ENCODE measurements at regions not wholly inside any gene's neighbourhood (a gene's known extent, or its start where the extent isn't known, plus 50 kb on each side); places are given as distances from the start of the nearest gene placed in this dataset.
"Not testable (repeated sequence)": the region's sequence is repeated elsewhere in the genome, so short reads cannot be mapped to it uniquely, and the experiment has no call there.

GRCh38 chr11:92168936-92169335 is 55.7 kb upstream of the FAT3 start:
- DNase-seq = no peak
- in situ Hi-C loops (cut with MboI; ENCODE audit: low pct_unique_long_range_greater_than_20kb, low sequenced_read_pairs) = no loop called here

DNA sequence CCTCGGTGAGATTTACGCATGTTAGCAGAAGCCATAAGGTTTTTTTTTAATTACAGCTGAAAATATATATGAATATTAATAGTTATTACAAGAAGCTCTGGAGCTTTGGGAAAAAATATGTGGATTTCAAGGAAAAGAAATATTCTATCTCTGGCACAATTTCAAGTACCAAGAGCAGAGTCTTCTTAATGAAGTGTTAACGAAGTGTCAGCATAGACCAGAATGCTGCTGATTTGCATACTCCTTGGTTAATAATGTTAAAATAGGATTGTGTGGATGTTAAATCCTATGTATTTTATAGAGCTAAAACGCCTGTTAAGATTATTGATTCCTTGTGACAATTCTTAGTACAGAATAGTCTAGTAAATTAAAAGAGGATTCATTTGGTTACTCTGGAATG is 57.0 kb upstream of the FAT3 start:
- in situ Hi-C loops (cut with MboI; ENCODE audit: low pct_unique_long_range_greater_than_20kb, low sequenced_read_pairs) = no loop called here
- no peak for DNase-seq

DNA sequence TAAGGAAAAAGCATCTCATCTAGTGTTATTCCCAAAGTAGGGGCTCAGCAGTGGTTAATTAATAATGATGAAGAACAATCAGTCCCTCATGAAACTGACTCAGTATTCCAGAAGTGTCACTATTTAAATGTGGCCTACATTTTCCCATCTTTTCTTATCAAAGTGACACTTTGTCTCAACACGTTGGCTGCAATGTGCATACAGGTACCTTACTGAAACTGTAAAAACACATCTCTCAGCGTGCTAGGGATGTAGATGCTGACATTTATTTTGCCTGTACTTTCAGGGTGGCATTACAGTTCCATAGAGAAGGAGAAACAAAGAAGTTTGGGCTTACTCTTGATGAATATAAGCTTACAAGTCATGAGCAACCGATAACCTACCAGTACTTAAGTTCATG is 58.3 kb upstream of the FAT3 start:
- in situ Hi-C loops (cut with MboI; ENCODE audit: low pct_unique_long_range_greater_than_20kb, low sequenced_read_pairs) = no loop called here
- DNase-seq = no peak

- in situ Hi-C loops (cut with MboI; ENCODE audit: low pct_unique_long_range_greater_than_20kb, low sequenced_read_pairs) = no loop called here
- no peak for DNase-seq
Measured at GRCh38 chr11:92163879-92164278, 60.7 kb upstream of the FAT3 start.

DNA sequence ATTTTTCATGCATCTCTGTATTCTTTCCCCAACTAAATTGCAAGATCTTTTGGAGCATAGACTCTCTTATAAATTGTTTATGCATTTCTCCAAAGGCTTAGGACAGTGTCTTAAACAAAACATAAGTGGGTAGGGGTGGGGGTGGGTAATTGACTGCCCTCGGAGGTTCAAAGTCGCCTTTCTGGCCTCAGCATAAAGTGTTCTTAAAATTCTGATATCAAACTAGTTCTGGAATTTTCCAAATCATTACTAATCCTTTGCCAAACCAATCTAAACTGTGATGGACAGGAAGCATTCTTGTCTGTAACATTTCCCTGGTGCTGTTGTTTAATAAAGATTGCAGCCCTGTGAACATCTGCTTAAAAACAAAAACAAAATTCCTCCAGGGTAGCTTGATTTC is 61.8 kb upstream of the FAT3 start:
- in situ Hi-C loops (cut with MboI; ENCODE audit: low pct_unique_long_range_greater_than_20kb, low sequenced_read_pairs) = no loop called here
- no peak for DNase-seq

DNA sequence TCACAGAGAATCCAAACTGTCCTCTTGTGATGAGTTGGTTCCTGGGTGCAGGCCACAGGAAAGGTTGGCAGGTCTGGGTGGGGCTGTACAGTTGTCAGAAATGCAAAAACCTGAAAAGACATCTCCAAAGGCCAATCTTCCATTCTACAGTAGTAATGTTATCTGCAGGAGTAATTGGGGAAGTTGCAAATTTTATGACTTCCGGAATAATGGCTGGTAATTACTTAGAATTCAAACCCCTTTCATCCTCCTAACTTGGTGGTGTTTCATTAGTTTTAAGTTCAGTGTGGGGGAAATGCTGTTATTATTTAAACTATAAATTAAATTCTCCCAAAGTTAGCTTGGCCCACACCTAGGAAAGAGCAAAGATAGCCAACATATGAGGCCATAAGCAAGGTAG is 64.7 kb upstream of the FAT3 start:
- in situ Hi-C loops (cut with MboI; ENCODE audit: low pct_unique_long_range_greater_than_20kb, low sequenced_read_pairs) = no loop called here
- peak; percentile 60 for DNase-seq

GRCh38 chr11:92157390-92157789 is 67.2 kb upstream of the FAT3 start:
- DNase-seq; in situ Hi-C loops (cut with MboI; ENCODE audit: low pct_unique_long_range_greater_than_20kb, low sequenced_read_pairs): not testable (repeated sequence)

- in situ Hi-C loops (cut with MboI; ENCODE audit: low pct_unique_long_range_greater_than_20kb, low sequenced_read_pairs) = no loop called here
Measured at GRCh38 chr11:92154611-92155010, 70.0 kb upstream of the FAT3 start.

DNA sequence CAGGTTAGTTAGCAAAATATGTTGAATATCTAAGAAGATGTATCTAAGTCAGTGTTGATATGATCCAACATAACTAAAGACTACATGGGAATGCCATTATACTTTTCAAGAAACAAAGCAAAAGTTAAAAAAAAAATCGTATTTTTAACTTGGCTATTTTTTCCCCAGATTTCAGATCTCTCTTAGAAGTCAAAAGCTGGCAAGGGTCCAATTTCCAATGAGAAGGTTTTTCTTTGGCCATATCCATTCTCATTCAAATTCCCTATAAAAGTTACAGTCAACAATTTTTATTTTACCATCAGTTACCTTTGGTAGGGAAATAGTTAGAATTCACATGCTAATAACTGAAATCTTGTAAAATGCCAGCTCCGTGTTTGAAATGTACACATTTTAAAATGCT is 70.5 kb upstream of the FAT3 start:
- in situ Hi-C loops (cut with MboI; ENCODE audit: low pct_unique_long_range_greater_than_20kb, low sequenced_read_pairs) = no loop called here
- no peak for DNase-seq

More at GRCh38 chr11:92154611-92155010, 70.0 kb upstream of the FAT3 start:
- DNase-seq = no peak

DNA sequence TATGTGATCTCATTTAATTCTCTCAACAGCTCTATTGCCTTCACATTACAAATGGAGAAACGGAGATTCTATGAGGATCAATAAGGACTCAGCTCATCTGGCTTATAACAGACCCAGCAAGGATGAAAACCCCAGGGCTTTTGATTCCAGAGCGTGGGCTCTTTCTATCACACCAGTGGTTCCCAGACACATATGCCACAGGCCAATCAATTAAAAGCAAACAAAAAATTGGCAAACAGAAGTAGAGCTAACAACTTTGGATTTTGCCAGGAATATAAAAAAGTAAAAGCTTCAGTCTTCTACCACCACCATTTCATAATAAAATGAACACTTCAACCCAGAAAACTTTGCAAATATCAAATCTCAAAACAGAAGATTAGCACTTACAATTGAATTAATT is 71.1 kb upstream of the FAT3 start:
- DNase-seq = no peak
- in situ Hi-C loops (cut with MboI; ENCODE audit: low pct_unique_long_range_greater_than_20kb, low sequenced_read_pairs) = no loop called here

- DNase-seq = no peak
- in situ Hi-C loops (cut with MboI; ENCODE audit: low pct_unique_long_range_greater_than_20kb, low sequenced_read_pairs) = no loop called here
Measured at GRCh38 chr11:92152245-92152644, 72.4 kb upstream of the FAT3 start.

DNA sequence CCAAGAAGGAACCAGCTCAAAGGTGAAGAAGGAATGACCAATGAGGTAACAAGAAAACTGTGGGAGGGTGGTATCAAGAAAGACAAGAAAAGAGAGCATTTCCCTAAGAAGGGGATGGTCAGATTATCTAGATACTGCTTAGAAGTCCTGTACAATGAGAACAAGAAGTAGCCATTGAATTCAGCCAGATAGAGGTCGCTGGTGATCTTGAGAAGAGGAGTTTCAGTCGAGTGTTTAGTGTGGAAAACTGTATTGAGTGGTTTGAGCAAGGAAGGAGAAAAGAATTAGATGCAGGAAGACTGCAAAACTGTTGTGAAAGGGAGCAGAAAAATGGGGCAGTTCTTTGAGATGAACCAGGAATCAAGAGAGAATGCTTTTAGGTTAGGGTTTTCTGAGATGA is 74.6 kb upstream of the FAT3 start:
- in situ Hi-C loops (cut with MboI; ENCODE audit: low pct_unique_long_range_greater_than_20kb, low sequenced_read_pairs) = no loop called here
- DNase-seq = peak; percentile 3

DNA sequence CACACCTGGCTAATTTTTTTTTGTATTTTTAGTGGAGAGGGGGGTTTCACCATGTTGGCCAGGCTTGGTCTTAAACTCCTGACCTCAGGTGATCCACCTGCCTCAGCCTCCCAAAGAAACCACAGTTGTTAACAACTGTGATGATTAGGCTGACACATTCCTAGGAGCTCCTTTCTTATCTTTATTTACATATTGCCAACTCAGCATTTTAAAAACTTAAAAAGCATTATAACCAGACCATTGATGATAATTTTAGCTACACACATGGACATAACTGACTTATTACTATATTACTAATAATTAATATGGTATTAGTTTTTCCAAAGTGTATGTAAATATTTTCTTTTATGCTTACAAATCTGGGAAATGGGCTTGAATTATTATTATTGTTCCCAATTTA is 82.9 kb upstream of the FAT3 start:
- no peak for DNase-seq
- in situ Hi-C loops (cut with MboI; ENCODE audit: low pct_unique_long_range_greater_than_20kb, low sequenced_read_pairs) = no loop called here

- in situ Hi-C loops (cut with MboI; ENCODE audit: low pct_unique_long_range_greater_than_20kb, low sequenced_read_pairs) = no loop called here
Measured at GRCh38 chr11:92141159-92141558, 83.5 kb upstream of the FAT3 start.

GRCh38 chr11:92140021-92140420 is 84.6 kb upstream of the FAT3 start:
- in situ Hi-C loops (cut with MboI; ENCODE audit: low pct_unique_long_range_greater_than_20kb, low sequenced_read_pairs) = no loop called here
- DNase-seq = no peak

More at GRCh38 chr11:92141159-92141558, 83.5 kb upstream of the FAT3 start:
- no peak for DNase-seq

GRCh38 chr11:92138296-92138695 is 86.3 kb upstream of the FAT3 start:
- in situ Hi-C loops (cut with MboI; ENCODE audit: low pct_unique_long_range_greater_than_20kb, low sequenced_read_pairs) = no loop called here
- no peak for DNase-seq

- in situ Hi-C loops (cut with MboI; ENCODE audit: low pct_unique_long_range_greater_than_20kb, low sequenced_read_pairs) = no loop called here
- DNase-seq = no peak
Measured at GRCh38 chr11:92137747-92138146, 86.9 kb upstream of the FAT3 start.

DNA sequence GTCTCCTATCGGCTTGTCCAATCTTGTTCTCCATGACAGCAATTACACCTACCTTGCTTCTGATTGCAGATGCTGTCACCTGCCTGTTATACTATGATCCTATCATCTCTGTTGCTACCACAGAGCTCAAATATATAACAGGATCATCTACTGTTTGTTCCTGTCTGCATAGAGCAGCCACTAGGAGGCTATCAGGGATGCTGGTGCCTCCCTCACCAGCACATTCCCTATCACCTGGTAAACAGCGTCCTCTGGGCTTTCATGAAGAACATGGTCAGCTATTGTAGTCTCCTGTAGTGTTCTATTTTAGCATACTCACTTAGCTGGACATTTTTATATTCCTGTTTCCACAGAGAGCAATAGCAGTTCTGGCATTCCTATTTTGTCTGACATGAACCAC is 87.8 kb upstream of the FAT3 start:
- DNase-seq = no peak
- in situ Hi-C loops (cut with MboI; ENCODE audit: low pct_unique_long_range_greater_than_20kb, low sequenced_read_pairs) = no loop called here

DNA sequence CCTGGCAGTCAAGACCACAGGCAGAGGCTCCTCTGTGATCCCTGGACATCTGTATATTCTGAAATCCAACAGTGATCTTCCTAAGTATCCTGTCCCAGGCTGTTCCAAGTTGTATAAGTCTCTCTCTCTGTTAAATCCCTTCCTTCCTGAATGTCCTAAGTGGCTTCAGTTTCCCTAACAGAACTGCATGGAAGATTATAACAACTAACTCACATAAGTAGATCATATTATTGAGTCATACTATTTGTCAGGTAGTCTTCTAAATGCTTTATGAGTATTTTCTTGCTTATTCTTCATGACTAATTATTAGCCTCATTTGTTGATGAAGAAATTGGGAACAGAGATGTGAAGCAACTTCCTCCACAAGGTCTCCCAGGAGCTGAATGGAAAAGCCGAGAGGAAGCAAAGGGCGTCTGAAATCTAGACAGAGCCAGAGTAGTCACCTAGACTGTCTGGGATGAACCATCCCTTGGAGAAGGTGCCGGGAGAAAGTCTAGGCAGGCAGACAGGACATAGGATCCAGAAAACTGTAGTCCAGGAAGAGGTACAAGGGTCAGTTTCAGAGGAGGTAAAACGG is 93.2 kb upstream of the FAT3 start:
- DNase-seq = no peak
- in situ Hi-C loops (cut with MboI; ENCODE audit: low pct_unique_long_range_greater_than_20kb, low sequenced_read_pairs) = no loop called here

GRCh38 chr11:92130421-92130831 is 94.2 kb upstream of the FAT3 start:
- in situ Hi-C loops (cut with MboI; ENCODE audit: low pct_unique_long_range_greater_than_20kb, low sequenced_read_pairs) = no loop called here
- DNase-seq = no peak

DNA sequence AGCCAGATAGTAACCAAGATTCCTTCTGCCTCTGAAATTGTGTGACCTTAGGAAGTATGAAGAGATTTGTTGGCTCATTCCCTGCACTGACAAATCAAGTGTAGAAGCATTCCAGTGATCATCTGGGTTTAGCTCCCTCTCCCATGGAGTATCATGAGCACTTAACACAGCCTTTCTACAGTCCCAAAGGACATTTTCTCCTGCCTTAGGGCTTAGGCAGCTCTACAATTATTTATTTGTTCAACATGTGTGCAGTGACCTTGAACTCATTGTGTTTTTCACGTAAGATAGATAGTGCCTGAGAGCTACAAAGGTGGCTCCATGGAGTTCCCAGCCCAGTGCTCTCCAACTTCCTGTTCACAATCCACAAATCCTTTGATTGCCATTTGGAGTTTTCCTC is 94.8 kb upstream of the FAT3 start:
- DNase-seq = no peak
- in situ Hi-C loops (cut with MboI; ENCODE audit: low pct_unique_long_range_greater_than_20kb, low sequenced_read_pairs) = no loop called here

DNA sequence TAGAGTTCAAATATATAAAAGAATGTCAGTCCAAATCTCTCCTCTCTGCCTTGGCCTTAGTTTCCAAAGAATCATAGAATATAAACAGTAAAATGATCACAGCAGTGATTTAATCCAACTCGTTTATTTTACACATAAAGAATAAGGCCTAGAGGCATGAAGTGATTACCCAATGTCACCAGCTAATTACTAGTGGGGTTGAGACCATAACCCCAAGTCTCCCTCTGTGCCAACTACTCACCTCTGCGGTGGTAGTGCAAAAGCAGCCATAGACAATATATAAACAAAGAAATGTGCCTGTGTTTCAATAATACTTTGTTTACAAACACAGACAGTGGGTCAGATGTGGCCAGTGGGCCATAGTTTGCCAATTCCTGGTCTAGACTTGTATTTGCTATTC is 96.6 kb upstream of the FAT3 start:
- in situ Hi-C loops (cut with MboI; ENCODE audit: low pct_unique_long_range_greater_than_20kb, low sequenced_read_pairs) = no loop called here
- DNase-seq = no peak
